ENCODE measurements at regions not wholly inside any gene's neighbourhood (a gene's known extent, or its start where the extent isn't known, plus 50 kb on each side); places are given as distances from the start of the nearest gene placed in this dataset.

DNA sequence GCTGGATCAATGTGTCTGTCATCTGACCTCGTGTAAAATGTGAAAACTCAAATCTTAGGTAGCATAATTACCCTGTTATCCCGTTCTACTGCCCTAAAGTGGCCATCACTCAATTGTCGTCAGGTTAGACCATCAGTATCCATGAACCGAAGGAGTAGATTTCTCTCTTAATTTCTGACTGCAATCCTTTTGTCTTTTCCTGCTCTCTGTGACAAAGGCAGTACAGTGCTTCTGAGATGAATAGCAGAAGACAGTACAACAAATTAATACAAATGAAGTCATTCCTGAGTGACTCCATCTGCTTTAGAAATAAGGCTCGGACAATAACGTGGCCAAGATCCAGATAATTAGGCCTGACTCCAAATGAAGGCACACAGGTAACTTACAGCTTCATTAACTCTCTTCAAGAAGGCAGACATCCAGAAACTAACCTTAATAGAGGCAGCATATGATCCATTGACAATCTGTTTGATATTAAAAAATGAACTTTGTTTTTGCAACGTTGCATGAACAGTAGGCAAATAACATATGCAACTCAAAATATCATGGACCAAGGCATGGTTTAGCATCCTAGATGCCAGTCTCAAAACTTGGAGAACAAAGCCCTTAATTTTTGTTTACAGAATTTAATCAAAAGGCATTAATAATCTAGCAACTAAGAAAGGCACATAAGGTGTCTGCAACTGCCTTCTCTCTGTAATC lies 96.7 kb upstream of the CDH20 start:
- BruUV-seq (replicated peaks) = no TSS peak

DNA sequence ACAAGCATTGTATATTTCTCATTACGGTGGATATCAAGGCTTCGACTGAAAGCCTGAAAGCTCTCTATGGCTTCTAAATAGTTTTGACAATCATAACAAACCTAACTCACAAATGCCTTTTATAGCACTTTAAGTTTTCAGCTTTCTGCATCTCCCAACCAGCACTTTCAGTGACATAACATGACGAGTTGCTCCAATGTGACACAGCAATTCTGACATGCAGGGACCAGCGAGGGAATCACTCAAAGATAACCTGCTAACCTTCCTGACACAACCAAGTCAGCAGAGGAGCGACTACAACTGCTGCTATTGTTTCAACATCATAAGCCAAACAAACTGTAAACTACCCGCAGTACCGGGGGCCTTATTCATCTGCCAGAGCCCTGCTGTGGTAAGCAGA lies 95.7 kb upstream of the CDH20 start:
- Histone ChIP-seq H3K27me3 (ENCODE audit: control insufficient read depth, insufficient read depth, low read length) (no peaks in the 10 kb centered on the region), H3K9me3 (ENCODE audit: control insufficient read depth, insufficient read depth, low read depth, low read length) (no peaks in the 10 kb centered on the region), H3K36me3 (ENCODE audit: control insufficient read depth, insufficient read depth, low read length) (no peaks in the 10 kb centered on the region), H3K4me1 (ENCODE audit: control insufficient read depth, insufficient read depth, low read length) (no peaks in the 10 kb centered on the region), H3K27ac (ENCODE audit: low read length) (no peak overlapping the region), H3K4me3 (ENCODE audit: low read depth in 2 of 2, low read length in 2 of 2) (no peak overlapping the region)
- intact Hi-C loops (cut with micrococcal nuclease; ENCODE audit: unreplicated experiment) (no loop called here), in situ Hi-C loops (cut with HindIII; ENCODE audit: low pct_unique_long_range_greater_than_20kb, low sequenced_read_pairs) (no loop called here)
- no peak for ATAC-seq
- DNase-seq (ENCODE audit: low read depth, low spot score) = no peak
- TF ChIP-seq, protein P1, sequence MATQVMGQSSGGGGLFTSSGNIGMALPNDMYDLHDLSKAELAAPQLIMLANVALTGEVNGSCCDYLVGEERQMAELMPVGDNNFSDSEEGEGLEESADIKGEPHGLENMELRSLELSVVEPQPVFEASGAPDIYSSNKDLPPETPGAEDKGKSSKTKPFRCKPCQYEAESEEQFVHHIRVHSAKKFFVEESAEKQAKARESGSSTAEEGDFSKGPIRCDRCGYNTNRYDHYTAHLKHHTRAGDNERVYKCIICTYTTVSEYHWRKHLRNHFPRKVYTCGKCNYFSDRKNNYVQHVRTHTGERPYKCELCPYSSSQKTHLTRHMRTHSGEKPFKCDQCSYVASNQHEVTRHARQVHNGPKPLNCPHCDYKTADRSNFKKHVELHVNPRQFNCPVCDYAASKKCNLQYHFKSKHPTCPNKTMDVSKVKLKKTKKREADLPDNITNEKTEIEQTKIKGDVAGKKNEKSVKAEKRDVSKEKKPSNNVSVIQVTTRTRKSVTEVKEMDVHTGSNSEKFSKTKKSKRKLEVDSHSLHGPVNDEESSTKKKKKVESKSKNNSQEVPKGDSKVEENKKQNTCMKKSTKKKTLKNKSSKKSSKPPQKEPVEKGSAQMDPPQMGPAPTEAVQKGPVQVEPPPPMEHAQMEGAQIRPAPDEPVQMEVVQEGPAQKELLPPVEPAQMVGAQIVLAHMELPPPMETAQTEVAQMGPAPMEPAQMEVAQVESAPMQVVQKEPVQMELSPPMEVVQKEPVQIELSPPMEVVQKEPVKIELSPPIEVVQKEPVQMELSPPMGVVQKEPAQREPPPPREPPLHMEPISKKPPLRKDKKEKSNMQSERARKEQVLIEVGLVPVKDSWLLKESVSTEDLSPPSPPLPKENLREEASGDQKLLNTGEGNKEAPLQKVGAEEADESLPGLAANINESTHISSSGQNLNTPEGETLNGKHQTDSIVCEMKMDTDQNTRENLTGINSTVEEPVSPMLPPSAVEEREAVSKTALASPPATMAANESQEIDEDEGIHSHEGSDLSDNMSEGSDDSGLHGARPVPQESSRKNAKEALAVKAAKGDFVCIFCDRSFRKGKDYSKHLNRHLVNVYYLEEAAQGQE (IDR thresholded peaks at IDR 0.05; ENCODE audit: insufficient read depth in 1 of 2, low read depth in 2 of 2, low read length in 1 of 2) = no peak
- TF ChIP-seq POLR2AphosphoS5 (IDR thresholded peaks at IDR 0.05; ENCODE audit: low read depth, low read length) (no peak), SIN3A (IDR thresholded peaks at IDR 0.05; ENCODE audit: borderline replicate concordance, insufficient read depth, low read depth, low read length) (no peak), TCF7L2 (IDR thresholded peaks at IDR 0.05; ENCODE audit: low read depth, low read length) (no peak)
- TF ChIP-seq, protein P2, sequence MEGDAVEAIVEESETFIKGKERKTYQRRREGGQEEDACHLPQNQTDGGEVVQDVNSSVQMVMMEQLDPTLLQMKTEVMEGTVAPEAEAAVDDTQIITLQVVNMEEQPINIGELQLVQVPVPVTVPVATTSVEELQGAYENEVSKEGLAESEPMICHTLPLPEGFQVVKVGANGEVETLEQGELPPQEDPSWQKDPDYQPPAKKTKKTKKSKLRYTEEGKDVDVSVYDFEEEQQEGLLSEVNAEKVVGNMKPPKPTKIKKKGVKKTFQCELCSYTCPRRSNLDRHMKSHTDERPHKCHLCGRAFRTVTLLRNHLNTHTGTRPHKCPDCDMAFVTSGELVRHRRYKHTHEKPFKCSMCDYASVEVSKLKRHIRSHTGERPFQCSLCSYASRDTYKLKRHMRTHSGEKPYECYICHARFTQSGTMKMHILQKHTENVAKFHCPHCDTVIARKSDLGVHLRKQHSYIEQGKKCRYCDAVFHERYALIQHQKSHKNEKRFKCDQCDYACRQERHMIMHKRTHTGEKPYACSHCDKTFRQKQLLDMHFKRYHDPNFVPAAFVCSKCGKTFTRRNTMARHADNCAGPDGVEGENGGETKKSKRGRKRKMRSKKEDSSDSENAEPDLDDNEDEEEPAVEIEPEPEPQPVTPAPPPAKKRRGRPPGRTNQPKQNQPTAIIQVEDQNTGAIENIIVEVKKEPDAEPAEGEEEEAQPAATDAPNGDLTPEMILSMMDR (IDR thresholded peaks at IDR 0.05) = no peak
- no TSS peak for BruUV-seq (replicated peaks)
- CTCF ChIA-PET = no interaction called here
- POLR2A ChIA-PET = no interaction called here

More for the DNA sequence above, 96.7 kb upstream of the CDH20 start:
- no peak overlapping the region for H3K4me3 ChIP-seq (ENCODE audit: low read depth in 2 of 2, low read length in 2 of 2)
- intact Hi-C loops (cut with micrococcal nuclease; ENCODE audit: unreplicated experiment) (no loop called here), in situ Hi-C loops (cut with HindIII; ENCODE audit: low pct_unique_long_range_greater_than_20kb, low sequenced_read_pairs) (no loop called here)
- TF ChIP-seq, protein P1 (IDR thresholded peaks at IDR 0.05; ENCODE audit: insufficient read depth in 1 of 2, low read depth in 2 of 2, low read length in 1 of 2) = no peak
- TF ChIP-seq, protein P2 (IDR thresholded peaks at IDR 0.05) = no peak
- TF ChIP-seq SIN3A (IDR thresholded peaks at IDR 0.05; ENCODE audit: borderline replicate concordance, insufficient read depth, low read depth, low read length) (no peak), TCF7L2 (IDR thresholded peaks at IDR 0.05; ENCODE audit: low read depth, low read length) (no peak), POLR2AphosphoS5 (IDR thresholded peaks at IDR 0.05; ENCODE audit: low read depth, low read length) (no peak)
- H3K4me1 ChIP-seq (ENCODE audit: control insufficient read depth, insufficient read depth, low read length) = no peaks in the 10 kb centered on the region
- no peak overlapping the region for H3K27ac ChIP-seq (ENCODE audit: low read length)
- ChIA-PET CTCF (no interaction called here), POLR2A (no interaction called here)
- no peaks in the 10 kb centered on the region for H3K9me3 ChIP-seq (ENCODE audit: control insufficient read depth, insufficient read depth, low read depth, low read length)
- no peaks in the 10 kb centered on the region for H3K27me3 ChIP-seq (ENCODE audit: control insufficient read depth, insufficient read depth, low read length)
- DNase-seq (ENCODE audit: low read depth, low spot score) (no peak), ATAC-seq (no peak)
- H3K36me3 ChIP-seq (ENCODE audit: control insufficient read depth, insufficient read depth, low read length) = no peaks in the 10 kb centered on the region
